NT2/D1 (cell line): ENCODE measurements at regions not wholly inside any gene's neighbourhood (a gene's known extent, or its start where the extent isn't known, plus 50 kb on each side); places are given as distances from the start of the nearest gene placed in this dataset.

Experiments used
- SUZ12 ChIP-seq: IDR thresholded peaks from 2 replicates; pipeline ENCODE4 v1.6.1; 2011; ENCODE audit not compliant: insufficient read length, insufficient read depth; ENCODE audit errors: extremely low read depth
- YY1 ChIP-seq: IDR thresholded peaks from 2 replicates; pipeline ENCODE4 v1.6.1; 2011; ENCODE audit not compliant: insufficient read length, insufficient read depth
- ZNF274 ChIP-seq: IDR thresholded peaks from 2 replicates; pipeline ENCODE4 v1.6.1; 2011; ENCODE audit warnings: mild to moderate bottlenecking, low read depth, low read length

DNA sequence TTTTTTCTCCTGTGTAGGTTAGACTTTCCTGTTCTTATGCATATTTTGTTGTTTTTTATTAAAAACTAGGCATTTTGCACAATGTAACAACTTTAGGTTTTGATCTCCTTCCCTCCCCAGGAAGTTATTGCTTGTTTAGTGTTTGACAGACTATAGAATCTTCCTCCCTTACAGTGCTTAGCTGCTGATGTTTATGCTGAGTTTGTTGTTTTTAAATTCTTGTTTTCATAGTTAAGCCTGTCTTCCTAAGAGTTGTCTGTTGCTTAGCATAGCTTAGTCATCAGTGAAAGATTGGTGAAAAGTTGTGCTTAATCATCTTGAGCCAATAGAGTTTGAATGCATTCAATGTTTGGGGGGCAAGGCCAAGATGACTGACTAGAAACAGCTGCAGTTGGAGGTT is 157.5 kb downstream of the NKX6-1 start:
- no peak for TF ChIP-seq ZNF274
- no peak for TF ChIP-seq YY1
- no peak for TF ChIP-seq SUZ12
